Amniotic stem cell (primary cell): ENCODE measurements at regions not wholly inside any gene's neighbourhood (a gene's known extent, or its start where the extent isn't known, plus 50 kb on each side); places are given as distances from the start of the nearest gene placed in this dataset.

Source experiments
- DNase-seq: peaks from one replicate; lab custom pipeline; 2025; lab: John Stamatoyannopoulos, UW

GRCh38 chr4:122034619-122035018 is 82.8 kb upstream of the TRPC3 start:
- DNase-seq: no peak

GRCh38 chr4:122027203-122027602 is 75.3 kb upstream of the TRPC3 start:
- no peak for DNase-seq

- no peak for DNase-seq
These were observed 65.4 kb upstream of the TRPC3 start for GRCh38 chr4:122017296-122017695.

GRCh38 chr4:122015203-122015602 is 63.3 kb upstream of the TRPC3 start:
- no peak for DNase-seq

- DNase-seq: no peak
These were observed 60.9 kb upstream of the TRPC3 start for GRCh38 chr4:122012735-122013134.

- DNase-seq: no peak
These were observed 58.8 kb upstream of the TRPC3 start for GRCh38 chr4:122010610-122011009.

GRCh38 chr4:122009524-122009923 is 57.7 kb upstream of the TRPC3 start:
- DNase-seq: no peak

GRCh38 chr4:122007016-122007415 is 55.2 kb upstream of the TRPC3 start:
- DNase-seq: no peak

DNA sequence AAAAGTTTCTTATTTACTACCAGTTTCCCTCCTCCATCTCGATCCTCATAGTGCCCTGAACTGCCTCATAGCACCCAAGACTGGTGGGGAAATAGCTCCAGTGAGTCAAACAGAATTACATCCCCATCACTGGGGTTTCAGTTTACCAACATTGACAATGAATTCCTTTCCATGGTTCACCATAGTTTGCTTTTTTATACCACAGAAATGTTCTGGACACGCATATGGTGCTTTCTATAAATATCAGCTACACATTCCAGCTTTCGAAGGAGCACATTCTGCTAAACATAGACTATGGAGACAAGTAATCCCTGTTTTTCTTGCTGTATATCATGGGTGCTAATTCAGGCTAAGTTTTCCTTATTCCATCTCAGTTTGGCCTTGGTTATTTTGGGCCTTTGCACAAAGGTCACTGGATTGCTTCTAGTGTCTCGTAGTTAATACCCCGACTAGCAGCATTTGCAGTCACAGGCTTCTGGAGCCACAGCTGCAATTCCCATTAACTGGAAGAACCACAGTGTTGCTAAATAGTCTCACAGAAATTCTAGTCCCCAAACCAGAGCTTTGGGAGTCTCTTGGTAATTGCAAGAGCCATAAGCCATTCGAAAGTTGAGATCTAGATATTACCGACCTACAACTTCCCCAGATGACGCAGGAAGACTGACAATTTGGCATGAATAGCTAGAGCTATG is 53.4 kb upstream of the TRPC3 start:
- DNase-seq: no peak

- DNase-seq: no peak
These were observed 51.5 kb upstream of the TRPC3 start for GRCh38 chr4:122003335-122003734.
